ENCODE measurements at regions not wholly inside any gene's neighbourhood (a gene's known extent, or its start where the extent isn't known, plus 50 kb on each side); places are given as distances from the start of the nearest gene placed in this dataset.

GRCh38 chr1:181429462-181429861, 53.9 kb upstream of the CACNA1E start:
- peaks cover 34% of the 10 kb centered on the region for H3K27me3 ChIP-seq
- no peak overlapping the region for H3K4me3 ChIP-seq (ENCODE audit: low read depth in 1 of 2, low read length in 1 of 2)
- TF ChIP-seq CTCF (IDR thresholded peaks at IDR 0.05): no peak
- no peaks in the 10 kb centered on the region for H3K9me3 ChIP-seq
- no peaks in the 10 kb centered on the region for H3K36me3 ChIP-seq
- H3K4me1 ChIP-seq (ENCODE audit: control insufficient read depth in 1 of 2, insufficient read depth in 1 of 2, low read depth in 1 of 2, low read length in 1 of 2): no peaks in the 10 kb centered on the region
- H3K27ac ChIP-seq: no peak overlapping the region

- no peak for TF ChIP-seq CTCF (IDR thresholded peaks at IDR 0.05)
- Histone ChIP-seq H3K27ac (no peak overlapping the region), H3K4me3 (ENCODE audit: low read depth in 1 of 2, low read length in 1 of 2) (no peak overlapping the region), H3K4me1 (ENCODE audit: control insufficient read depth in 1 of 2, insufficient read depth in 1 of 2, low read depth in 1 of 2, low read length in 1 of 2) (no peaks in the 10 kb centered on the region), H3K36me3 (no peaks in the 10 kb centered on the region), H3K9me3 (no peaks in the 10 kb centered on the region), H3K27me3 (peaks cover 42% of the 10 kb centered on the region)
Measured at GRCh38 chr1:181430015-181430885, 53.1 kb upstream of the CACNA1E start.
